NCI-H1105 treated with DMSO at 0.1 percent for 48 hours (cell line): ENCODE measurements at regions not wholly inside any gene's neighbourhood (a gene's known extent, or its start where the extent isn't known, plus 50 kb on each side); places are given as distances from the start of the nearest gene placed in this dataset.

Source experiments
- DNase-seq: peaks from one replicate; lab custom pipeline; 2025; lab: John Stamatoyannopoulos, UW

DNA sequence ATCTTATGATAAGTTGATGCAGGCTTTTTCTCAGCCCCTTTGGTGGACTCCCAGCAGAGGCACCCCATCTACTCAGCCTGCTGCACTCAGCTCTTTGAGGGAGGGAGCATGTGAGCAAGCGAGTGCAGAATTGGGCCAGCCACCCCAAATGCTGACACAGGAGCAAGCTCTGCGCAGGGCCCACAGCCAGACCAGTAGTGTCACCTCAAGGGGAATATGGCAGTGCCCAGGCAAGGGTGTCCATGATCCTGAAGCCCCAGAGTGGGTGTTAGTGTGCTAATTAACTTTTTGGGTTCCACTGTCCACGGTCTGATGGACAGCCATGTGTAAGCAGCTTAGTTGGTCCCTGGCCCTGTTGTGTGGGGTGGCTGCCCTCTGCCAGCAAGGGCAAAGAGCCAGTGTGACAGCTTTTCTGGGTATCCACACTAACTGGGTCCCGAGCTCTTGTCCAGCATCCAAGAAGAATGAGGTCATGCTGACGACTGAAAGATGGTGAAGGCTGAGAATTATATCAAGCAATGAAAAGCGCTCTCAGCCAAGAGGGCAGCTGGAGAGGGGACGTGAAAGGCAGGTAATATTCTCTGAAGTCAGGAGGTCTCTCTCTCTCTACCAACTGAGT is 898.3 kb upstream of the PCDH9 start:
- DNase-seq = no peak

DNA sequence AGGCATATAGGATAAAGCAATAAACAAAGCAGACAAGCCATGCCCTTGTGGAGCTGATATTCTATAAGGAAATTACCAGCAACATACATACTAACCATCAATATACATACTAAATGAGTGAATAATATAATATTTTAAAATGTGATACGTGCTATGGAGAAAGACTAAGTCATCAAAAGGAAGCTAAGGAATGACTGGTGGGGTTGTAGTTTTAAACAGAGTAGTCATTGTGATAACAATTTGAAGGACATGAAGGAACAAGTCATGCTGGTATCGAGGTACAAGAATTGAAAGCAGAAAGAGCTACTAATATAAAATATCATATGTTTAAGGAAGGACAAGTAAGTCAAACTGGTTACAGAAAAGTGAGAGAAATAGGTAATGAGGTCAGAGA is 894.9 kb upstream of the PCDH9 start:
- DNase-seq = no peak

- DNase-seq = no peak
These were observed 894.4 kb upstream of the PCDH9 start for GRCh38 chr13:68124437-68125086.

- DNase-seq = no peak
These were observed 880.1 kb upstream of the PCDH9 start for GRCh38 chr13:68110178-68110768.

DNA sequence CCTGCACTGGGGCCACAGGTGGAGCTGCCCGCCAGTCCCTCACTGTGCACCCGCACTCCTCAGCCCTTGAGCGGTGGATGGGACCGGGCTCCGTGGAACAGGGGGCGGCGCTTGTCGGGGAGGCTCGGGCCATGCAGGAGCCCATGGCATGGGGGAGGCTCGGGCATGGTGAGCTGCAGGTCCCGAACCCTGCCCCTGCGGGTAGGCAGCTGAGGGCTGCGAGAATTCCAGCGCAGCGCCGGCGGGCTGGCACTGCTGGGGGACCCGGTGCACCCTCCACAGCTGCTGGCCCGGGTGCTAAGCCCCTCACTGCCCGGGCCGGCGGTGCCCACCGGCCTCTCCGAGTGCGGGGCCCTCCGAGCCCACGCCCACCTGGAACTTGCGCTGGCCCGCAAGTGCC is 877.5 kb upstream of the PCDH9 start:
- no peak for DNase-seq

DNA sequence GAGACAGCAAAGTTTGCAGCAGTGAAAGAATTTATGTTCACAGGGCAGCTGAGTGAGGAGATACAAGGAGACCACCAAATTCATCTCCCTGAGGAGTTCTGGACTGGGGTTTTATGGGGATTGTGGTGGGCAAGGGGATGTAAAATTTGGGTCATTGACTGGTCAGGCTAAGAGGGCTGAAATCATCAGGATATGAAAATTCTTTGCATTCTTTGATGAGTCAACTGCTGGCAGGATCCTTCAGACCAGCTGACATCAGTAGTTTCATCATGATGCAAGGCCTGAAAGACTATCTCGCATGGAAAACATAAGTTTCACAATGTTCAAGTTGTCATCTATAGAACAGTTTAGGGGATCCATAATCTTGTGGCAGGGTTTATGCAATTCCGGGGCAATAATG is 869.5 kb upstream of the PCDH9 start:
- DNase-seq = no peak

- no peak for DNase-seq
These were observed 850.9 kb upstream of the PCDH9 start for GRCh38 chr13:68081061-68081460.

DNA sequence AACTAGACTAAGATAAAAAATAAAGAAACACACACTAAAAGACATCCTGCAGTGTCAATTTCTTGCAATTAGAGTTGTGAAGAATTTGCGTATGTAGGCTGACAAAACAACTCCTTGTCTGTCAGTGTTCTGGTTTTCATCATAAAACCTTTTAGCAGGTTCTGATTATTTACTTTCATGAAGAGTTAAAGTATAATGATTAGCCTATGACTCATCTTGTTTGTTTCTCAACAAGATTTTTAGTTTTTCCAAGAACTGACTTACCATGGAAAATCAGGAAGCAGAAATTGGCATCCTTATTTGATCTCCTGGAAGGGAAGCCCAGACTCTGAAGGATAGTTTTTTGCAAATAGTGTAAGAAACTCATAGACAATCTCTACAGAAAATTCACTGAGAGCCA is 848.7 kb upstream of the PCDH9 start:
- no peak for DNase-seq

DNA sequence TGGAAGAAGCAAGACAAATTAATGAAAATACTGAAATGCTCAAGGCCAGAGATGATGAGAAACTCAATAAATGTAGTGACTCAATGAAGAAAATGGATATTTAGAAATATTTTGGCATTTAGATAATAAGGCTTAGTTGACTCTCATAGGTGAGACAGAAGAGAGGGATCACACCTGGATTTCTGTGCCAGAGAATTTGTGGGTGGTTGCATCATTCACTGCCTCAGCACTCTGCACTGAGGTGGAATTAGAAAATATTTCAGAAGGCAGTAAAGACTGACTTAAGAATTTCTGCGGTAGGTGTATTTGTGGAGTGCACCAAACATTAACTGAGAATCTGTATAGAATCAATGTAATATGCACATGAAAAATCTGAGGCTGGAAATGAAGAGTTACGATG is 848.3 kb upstream of the PCDH9 start:
- no peak for DNase-seq

DNA sequence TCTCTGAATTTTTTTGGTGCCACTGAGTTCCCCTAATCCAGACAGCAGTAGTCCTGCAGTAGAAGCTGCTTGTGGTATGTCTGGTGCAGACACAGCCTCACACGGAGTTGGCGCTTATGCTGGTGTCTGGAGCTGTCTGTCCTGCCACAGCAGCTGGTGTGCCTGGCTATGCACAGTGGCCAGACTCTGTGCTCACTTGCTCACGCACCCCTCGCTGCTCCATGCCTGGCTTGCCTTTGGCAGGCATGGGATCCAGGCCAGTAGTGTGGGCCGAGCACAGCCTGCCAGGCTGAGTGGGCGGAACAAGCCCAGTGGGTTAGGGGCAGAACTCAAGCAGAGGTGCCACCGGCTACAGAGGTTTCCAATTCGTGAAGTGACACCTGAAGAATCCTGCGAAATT is 845.9 kb upstream of the PCDH9 start:
- DNase-seq = no peak

- no peak for DNase-seq
These were observed 836.9 kb upstream of the PCDH9 start for GRCh38 chr13:68066879-68067513.

DNA sequence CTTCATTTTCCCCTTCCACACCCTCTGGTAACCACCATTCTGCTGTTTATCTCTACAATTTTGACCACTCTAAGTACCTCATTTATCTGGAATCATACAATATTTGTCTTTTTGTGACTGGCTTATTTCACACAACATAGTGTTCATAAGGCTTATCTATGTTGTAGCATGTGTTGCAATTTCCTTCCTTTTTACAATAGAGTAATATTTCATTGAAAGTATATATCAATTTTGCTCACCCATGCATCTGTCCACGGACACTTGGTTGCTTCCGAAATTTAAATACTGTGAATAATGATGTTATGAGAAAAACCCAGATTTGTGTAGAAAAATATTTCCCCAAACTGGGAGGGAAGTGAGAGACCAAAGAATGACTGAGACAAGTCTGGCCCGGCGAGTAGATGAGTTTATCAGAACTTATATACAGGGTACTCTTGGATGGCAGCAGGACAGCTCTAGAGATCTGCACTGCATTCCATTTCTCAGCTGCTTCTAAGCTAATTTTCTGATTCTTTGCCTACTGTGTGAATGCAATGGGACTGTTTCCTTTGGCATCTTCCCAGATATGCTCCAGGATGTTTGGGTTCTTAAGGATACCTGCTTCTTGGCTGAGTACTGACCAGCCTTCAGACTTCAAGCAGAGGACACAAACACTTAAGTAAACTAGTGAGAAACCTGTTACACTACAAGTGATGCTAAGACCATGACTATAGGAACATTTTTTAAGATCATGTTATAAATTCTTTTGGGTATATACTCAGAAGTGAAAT is 834.0 kb upstream of the PCDH9 start:
- no peak for DNase-seq

DNA sequence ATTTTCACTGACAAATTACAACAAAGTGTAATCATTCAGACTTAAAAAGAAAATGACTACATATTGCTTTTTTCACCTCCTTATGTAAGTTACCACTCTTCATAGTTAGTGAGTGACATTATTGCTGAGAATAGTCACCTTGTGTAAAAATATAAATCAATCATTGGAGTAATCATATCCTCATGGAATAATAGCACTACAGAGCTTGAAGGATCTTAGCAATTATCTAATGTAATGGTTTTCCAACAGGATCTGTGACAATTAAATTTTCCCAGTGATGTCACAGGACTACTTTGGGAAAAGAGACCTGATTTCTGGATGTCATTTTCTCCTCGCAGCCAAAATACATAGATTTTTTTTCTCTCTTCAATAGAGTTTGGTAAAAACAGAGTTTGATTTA is 833.0 kb upstream of the PCDH9 start:
- DNase-seq = no peak

- DNase-seq = no peak
These were observed 827.7 kb upstream of the PCDH9 start for GRCh38 chr13:68057836-68058235.

- DNase-seq = no peak
These were observed 826.9 kb upstream of the PCDH9 start for GRCh38 chr13:68056816-68057710.

- DNase-seq = no peak
These were observed 821.8 kb upstream of the PCDH9 start for GRCh38 chr13:68051910-68052309.

DNA sequence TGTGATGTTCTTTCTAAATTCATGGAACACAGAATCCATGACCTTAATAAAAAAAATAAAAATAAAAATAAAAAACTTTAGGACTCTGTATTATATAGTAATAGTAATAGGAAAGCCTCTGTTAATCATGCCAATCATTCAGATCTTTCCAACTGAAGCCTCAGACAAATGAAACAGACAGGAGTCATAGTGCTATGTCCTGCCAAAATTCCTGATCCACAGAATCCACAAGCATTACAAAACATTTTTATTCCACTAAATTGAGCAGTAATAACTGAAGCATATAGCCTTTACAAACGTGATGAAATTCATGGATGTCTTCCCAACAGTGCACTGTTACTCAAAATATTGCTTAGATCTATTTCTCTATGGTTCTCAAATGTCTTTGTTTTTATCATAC is 820.6 kb upstream of the PCDH9 start:
- no peak for DNase-seq

DNA sequence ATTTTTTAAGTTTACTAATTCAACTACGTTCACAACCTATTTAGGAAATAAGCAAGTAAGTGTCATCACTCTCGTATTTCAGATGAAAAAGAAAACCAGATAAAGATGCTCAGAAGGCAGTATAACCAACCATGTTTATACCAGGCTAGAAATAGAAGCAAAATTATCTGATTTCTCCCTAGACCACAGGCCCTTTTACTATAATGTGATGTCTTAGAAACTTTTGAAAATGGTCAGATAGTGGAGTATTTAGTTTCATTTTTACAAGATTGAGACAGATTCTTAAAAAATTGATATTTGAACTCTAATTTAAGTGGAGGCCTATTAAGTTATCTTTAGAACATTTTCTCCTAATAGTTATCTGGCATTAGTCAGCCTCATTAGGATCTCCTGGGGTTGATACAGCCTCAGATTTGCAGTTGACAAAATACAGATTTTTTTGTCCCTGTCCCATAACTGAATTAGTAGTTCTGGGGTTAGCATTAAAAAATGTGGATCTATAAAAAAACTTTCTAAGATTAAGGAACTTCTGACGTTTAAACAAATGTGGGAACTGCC is 818.7 kb upstream of the PCDH9 start:
- no peak for DNase-seq

GRCh38 chr13:68047889-68048288 is 817.8 kb upstream of the PCDH9 start:
- DNase-seq = no peak

- no peak for DNase-seq
These were observed 816.8 kb upstream of the PCDH9 start for GRCh38 chr13:68046903-68047302.

DNA sequence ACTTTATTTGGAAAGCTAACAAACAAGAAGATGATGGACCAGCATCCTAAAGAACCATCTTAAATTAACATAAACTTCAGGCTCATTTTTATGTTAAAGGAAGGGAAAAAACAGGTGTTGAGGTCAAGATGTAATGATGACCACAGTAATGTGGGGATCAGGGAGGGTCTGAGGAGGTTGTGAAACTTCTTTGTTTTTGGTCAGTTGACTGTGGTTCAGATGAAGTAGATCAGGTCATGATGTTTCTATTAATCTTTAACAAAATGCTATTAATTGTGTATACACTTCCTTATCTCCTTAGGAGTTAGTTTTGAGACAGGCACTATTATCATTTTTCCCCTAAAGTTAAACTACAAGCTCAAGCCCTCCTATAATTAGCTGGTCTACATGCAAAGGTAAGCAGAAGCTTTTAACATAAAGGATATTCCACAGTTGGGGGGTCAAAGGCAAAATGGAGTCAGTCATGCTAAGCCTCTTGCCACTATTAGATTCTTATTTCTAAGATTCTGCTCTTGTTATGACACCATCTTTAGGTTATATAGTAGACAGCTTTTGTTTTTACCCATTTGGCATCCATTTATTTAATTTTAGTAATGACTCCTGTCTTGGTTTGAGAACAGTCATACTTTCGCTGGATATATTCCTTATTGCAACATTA is 800.1 kb upstream of the PCDH9 start:
- DNase-seq = no peak
